Uterus (tissue), 2 donors: ENCODE measurements at regions not wholly inside any gene's neighbourhood (a gene's known extent, or its start where the extent isn't known, plus 50 kb on each side); places are given as distances from the start of the nearest gene placed in this dataset.

ENCODE experiments used
- CTCF ChIP-seq, 4 experiments: fragments of 200-600 bp in 2 of 4; fragments of 450-650 bp in 2 of 4; sonication (generic) in 2 of 4; IDR thresholded peaks; one replicate each; pipeline ENCODE4 v1.5.1; 2016 to 2019; ENCODE audit warnings: antibody characterized with exemption in 4 of 4, mild to moderate bottlenecking in 2 of 4, moderate library complexity in 1 of 4
- POLR2A ChIP-seq, 2 donors: fragments of 450-650 bp; IDR thresholded peaks; one replicate each; pipeline ENCODE4 v1.6.1; 2016; ENCODE audit warnings: antibody characterized with exemption in 2 of 2, mild to moderate bottlenecking in 1 of 2, moderate library complexity in 1 of 2

DNA sequence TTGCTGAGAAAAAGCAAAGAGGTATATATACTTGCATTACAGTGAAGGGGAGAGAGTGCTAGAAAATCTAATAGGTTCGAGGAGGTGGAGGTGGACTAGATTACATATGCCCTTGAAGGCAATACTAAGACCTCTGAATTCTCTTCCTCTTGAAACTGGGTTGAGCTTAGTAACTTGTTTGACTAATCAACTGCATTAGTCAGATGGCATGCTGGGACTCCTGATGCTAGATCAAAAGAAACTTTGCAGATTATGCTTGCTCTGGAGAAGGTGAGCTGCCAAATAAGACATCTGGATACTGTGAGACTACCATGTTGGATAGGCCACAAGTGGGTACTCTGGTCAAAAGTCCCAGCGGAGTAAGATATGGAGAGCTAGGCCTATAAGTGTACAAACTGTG, 331.3 kb downstream of the KLF5 start:
- TF ChIP-seq CTCF (IDR thresholded peaks at IDR 0.05), result no peak
- no peak for TF ChIP-seq POLR2A (IDR thresholded peaks at IDR 0.05)
